A673 (cell line): ENCODE measurements at regions not wholly inside any gene's neighbourhood (a gene's known extent, or its start where the extent isn't known, plus 50 kb on each side); places are given as distances from the start of the nearest gene placed in this dataset.

Experiments
- BruUV-seq: library from RNA; stranded (reverse); fragments of 400-500 nt; replicated peaks from 2 replicates; lab custom pipeline; 2021; lab: Mats Ljungman, UMichigan
- CTCF ChIA-PET: fragments of 300-600 bp; sonication (Branson Sonifier 250); formaldehyde crosslinking; loops from one replicate; lab custom pipeline; 2022; ENCODE audit warnings: antibody characterized with exemption; lab: Charles Lee
- POLR2A ChIA-PET: fragments of 300-600 bp; sonication (Branson Sonifier 250); formaldehyde crosslinking; loops from one replicate; lab custom pipeline; 2022; ENCODE audit warnings: antibody characterized with exemption; ENCODE audit not compliant: low non-redundant PET; lab: Charles Lee
- DNase-seq: peaks from one replicate; pipeline ENCODE4 v3.0.0-alpha.2; 2015; ENCODE audit warnings: low spot score
- H3K27ac ChIP-seq: fragments of 200-600 bp; sonication (generic); 2 replicates; pipeline ENCODE4 v1.5.1; 2016; ENCODE audit warnings: mixed run types, low read depth, mild to moderate bottlenecking, mixed read lengths, antibody characterized with exemption, low read length; ENCODE audit not compliant: poor library complexity, severe bottlenecking
- H3K27me3 ChIP-seq: fragments of 200-600 bp; sonication (generic); replicated peaks from 2 replicates; pipeline ENCODE4 v1.6.1; 2017; ENCODE audit warnings: mixed run types, low read depth, mild to moderate bottlenecking, mixed read lengths, antibody characterized with exemption, low read length; ENCODE audit not compliant: insufficient read depth, poor library complexity
- H3K36me3 ChIP-seq: fragments of 200-600 bp; sonication (generic); 2 replicates; pipeline ENCODE4 v1.6.1; 2016; ENCODE audit warnings: mixed run types, mild to moderate bottlenecking, mixed read lengths, antibody characterized with exemption, low read length; ENCODE audit not compliant: insufficient read depth, poor library complexity, severe bottlenecking
- H3K4me1 ChIP-seq: fragments of 200-600 bp; sonication (generic); 2 replicates; pipeline ENCODE4 v1.6.1; 2017; ENCODE audit warnings: mixed run types, mild to moderate bottlenecking, mixed read lengths, antibody characterized with exemption, low read length; ENCODE audit not compliant: insufficient read depth, poor library complexity, severe bottlenecking
- H3K4me3 ChIP-seq: fragments of 200-600 bp; sonication (generic); 2 replicates; pipeline ENCODE4 v1.5.1; 2016; ENCODE audit warnings: low read depth, mixed run types, mild to moderate bottlenecking, mixed read lengths, low read length; ENCODE audit not compliant: poor library complexity, severe bottlenecking
- H3K9me3 ChIP-seq: fragments of 200-600 bp; sonication (generic); 2 replicates; pipeline ENCODE4 v1.6.1; 2016; ENCODE audit warnings: mixed run types, low read depth, mild to moderate bottlenecking, mixed read lengths, antibody characterized with exemption, low read length; ENCODE audit not compliant: poor library complexity, severe bottlenecking
- EZH2 ChIP-seq: fragments of 200-600 bp; sonication (generic); IDR thresholded peaks from 2 replicates; pipeline ENCODE4 v1.6.1; 2017; ENCODE audit warnings: borderline replicate concordance, low read depth, mild to moderate bottlenecking, mixed read lengths, antibody characterized with exemption, low read length; ENCODE audit not compliant: poor library complexity, severe bottlenecking
- intact Hi-C: fragments of 100-400 bp; cut with micrococcal nuclease; formaldehyde crosslinking; loops from one replicate; pipeline ENCODE4 v1.10.0; 2022; ENCODE audit not compliant: unreplicated experiment
- TF ChIP-seq, protein P1 (sequence below): fragments of 300-800, 200-600 bp; sonication (generic); conservative IDR thresholded peaks from 2 replicates; pipeline ENCODE4 v1.5.1; 2017; ENCODE audit warnings: low read depth, mild to moderate bottlenecking, antibody characterized with exemption, low read length, moderate library complexity, mixed read lengths

DNA sequence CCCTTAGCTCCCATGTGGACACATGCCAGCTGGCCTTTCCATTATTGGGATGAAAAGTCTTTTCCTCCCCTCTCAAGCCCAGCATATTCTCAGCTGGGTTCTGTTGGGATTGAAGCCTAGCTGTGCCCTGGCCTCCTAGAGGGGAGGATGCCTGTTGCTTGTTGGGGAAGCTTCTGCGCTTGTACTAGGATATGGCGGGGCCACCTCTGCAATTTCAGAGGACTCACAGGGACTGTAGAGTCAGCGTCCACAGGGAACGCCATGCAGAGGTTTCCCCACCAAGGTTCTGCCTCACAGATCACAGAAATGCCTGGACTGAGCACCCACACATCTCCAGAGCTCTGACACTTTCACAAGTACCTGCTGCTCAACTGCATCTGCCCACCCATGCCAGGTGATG, 288.7 kb upstream of the FOXQ1 start:
- H3K36me3 ChIP-seq: no peaks in the 10 kb centered on the region
- H3K4me3 ChIP-seq: no peak overlapping the region
- TF ChIP-seq, protein P1, sequence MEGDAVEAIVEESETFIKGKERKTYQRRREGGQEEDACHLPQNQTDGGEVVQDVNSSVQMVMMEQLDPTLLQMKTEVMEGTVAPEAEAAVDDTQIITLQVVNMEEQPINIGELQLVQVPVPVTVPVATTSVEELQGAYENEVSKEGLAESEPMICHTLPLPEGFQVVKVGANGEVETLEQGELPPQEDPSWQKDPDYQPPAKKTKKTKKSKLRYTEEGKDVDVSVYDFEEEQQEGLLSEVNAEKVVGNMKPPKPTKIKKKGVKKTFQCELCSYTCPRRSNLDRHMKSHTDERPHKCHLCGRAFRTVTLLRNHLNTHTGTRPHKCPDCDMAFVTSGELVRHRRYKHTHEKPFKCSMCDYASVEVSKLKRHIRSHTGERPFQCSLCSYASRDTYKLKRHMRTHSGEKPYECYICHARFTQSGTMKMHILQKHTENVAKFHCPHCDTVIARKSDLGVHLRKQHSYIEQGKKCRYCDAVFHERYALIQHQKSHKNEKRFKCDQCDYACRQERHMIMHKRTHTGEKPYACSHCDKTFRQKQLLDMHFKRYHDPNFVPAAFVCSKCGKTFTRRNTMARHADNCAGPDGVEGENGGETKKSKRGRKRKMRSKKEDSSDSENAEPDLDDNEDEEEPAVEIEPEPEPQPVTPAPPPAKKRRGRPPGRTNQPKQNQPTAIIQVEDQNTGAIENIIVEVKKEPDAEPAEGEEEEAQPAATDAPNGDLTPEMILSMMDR: no peak
- no peak for TF ChIP-seq EZH2
- H3K27ac ChIP-seq: no peak overlapping the region
- peaks cover 3% of the 10 kb centered on the region for H3K9me3 ChIP-seq
- H3K4me1 ChIP-seq: peaks cover 7% of the 10 kb centered on the region
- H3K27me3 ChIP-seq: peaks cover 75% of the 10 kb centered on the region
- ChIA-PET CTCF (no interaction called here), POLR2A (no interaction called here)
- BruUV-seq: no TSS peak
- DNase-seq: no peak
- intact Hi-C loops: no loop called here

DNA sequence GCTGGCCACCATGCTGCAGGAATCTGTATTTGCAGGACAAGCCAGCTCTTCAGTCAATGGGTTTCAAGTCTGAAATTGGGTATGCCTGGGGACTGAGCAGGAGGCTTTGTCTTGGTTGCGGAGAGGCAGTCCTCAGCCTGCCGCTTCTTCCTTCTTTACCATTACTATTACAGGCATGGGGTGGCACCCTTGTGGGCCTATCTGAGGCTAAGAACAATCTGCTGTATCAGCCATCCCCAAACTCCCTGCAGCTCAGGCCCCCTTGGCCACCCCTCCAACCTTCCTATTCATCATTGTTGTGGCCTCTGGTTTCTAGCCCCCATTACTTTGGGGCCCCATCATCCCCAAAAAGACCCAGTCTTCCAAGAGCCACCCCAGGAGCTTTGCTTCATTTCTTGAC, 289.2 kb upstream of the FOXQ1 start:
- peaks cover 3% of the 10 kb centered on the region for H3K9me3 ChIP-seq
- BruUV-seq: no TSS peak
- H3K36me3 ChIP-seq: no peaks in the 10 kb centered on the region
- CTCF ChIA-PET: no interaction called here
- H3K27ac ChIP-seq: no peak overlapping the region
- no peak for DNase-seq
- intact Hi-C loops: no loop called here
- TF ChIP-seq EZH2: no peak
- POLR2A ChIA-PET: no interaction called here
- peaks cover 7% of the 10 kb centered on the region for H3K4me1 ChIP-seq
- no peak overlapping the region for H3K4me3 ChIP-seq
- H3K27me3 ChIP-seq: peaks cover 75% of the 10 kb centered on the region

DNA sequence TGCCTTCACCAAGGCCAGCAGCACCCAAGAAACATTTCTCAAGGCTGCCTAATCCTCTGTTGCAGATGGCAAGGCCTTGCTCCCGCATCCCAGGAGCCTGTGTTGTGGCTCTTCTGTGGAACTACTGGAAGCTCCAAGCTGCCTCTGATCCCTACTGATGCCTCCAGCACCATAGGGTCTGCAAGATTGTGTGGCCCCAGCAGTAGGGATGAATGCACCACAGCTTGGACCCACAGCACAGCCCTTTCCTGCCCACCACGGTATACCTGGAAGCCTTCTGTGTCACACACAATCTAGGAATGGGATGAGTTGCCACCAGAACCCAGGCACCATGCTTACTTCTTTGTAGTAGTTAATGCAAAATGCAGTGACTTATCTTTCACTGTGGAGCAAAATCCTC, 291.1 kb upstream of the FOXQ1 start:
- H3K27ac ChIP-seq: no peak overlapping the region
- H3K36me3 ChIP-seq: no peaks in the 10 kb centered on the region
- ChIA-PET POLR2A (no interaction called here), CTCF (no interaction called here)
- H3K9me3 ChIP-seq: peaks cover 3% of the 10 kb centered on the region
- DNase-seq: no peak
- BruUV-seq: no TSS peak
- H3K4me1 ChIP-seq: peaks cover 7% of the 10 kb centered on the region
- TF ChIP-seq, protein P1: no peak
- no peak for TF ChIP-seq EZH2
- H3K27me3 ChIP-seq: peaks cover 76% of the 10 kb centered on the region
- no peak overlapping the region for H3K4me3 ChIP-seq
- intact Hi-C loops: no loop called here

DNA sequence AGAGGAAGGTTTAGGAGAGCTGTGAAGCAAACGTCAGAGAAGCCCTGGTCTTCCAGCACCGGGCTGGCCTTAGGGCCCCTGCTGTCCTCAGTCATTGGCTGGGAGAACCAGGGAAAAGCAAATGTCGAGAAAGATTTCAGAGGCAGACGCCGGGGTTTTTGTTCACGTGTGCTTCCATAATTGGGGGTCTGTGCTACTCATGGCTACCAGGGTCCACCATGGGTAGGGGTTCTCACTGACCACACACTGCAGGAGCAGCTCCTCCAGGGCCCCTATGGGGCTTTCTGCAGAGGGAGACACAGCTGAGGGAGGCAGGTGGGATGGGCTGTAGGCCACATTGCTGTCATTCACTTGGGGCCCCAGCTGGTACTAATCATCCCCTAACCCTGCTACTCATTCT, 291.8 kb upstream of the FOXQ1 start:
- no TSS peak for BruUV-seq
- peaks cover 71% of the 10 kb centered on the region for H3K27me3 ChIP-seq
- no peak overlapping the region for H3K27ac ChIP-seq
- DNase-seq: no peak
- ChIA-PET CTCF (no interaction called here), POLR2A (no interaction called here)
- no peaks in the 10 kb centered on the region for H3K36me3 ChIP-seq
- H3K4me1 ChIP-seq: peaks cover 7% of the 10 kb centered on the region
- TF ChIP-seq EZH2: no peak
- TF ChIP-seq, protein P1: no peak
- no peak overlapping the region for H3K4me3 ChIP-seq
- peaks cover 3% of the 10 kb centered on the region for H3K9me3 ChIP-seq
- intact Hi-C loops: no loop called here
